Neural progenitor cell (in vitro differentiated cells): ENCODE measurements at regions not wholly inside any gene's neighbourhood (a gene's known extent, or its start where the extent isn't known, plus 50 kb on each side); places are given as distances from the start of the nearest gene placed in this dataset.

Experiments
- EZH2 ChIP-seq: fragments of 200-600 bp; sonication (generic); IDR thresholded peaks from 2 replicates; pipeline ENCODE4 v1.6.1; 2017; ENCODE audit warnings: antibody characterized with exemption, mild to moderate bottlenecking, moderate library complexity
- TF ChIP-seq, protein P1 (sequence below): fragments of 200-600 bp; sonication (generic); IDR thresholded peaks from 2 replicates; pipeline ENCODE4 v1.5.1; 2017; ENCODE audit warnings: antibody characterized with exemption, mild to moderate bottlenecking

DNA sequence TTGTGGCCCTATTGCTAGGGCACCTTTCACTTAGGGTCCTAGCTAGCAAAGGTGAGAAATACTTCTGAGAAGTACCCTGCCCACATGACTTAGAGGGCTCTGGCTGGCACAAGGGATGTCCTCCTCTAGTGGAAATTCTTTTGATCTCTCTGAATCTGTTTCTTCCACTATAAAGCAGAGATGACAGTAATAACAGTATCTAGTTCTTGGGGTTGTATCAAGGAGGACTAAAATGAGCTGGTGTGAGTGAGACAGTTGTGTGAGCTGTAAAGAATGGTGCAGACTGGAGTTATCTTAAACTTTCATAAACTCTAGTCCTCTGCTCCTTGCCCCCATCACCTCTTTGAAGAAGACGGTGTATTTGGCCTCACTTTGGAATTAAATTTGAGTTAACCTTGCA is 157.8 kb upstream of the PLET1 start:
- TF ChIP-seq EZH2: no peak
- TF ChIP-seq, protein P1, sequence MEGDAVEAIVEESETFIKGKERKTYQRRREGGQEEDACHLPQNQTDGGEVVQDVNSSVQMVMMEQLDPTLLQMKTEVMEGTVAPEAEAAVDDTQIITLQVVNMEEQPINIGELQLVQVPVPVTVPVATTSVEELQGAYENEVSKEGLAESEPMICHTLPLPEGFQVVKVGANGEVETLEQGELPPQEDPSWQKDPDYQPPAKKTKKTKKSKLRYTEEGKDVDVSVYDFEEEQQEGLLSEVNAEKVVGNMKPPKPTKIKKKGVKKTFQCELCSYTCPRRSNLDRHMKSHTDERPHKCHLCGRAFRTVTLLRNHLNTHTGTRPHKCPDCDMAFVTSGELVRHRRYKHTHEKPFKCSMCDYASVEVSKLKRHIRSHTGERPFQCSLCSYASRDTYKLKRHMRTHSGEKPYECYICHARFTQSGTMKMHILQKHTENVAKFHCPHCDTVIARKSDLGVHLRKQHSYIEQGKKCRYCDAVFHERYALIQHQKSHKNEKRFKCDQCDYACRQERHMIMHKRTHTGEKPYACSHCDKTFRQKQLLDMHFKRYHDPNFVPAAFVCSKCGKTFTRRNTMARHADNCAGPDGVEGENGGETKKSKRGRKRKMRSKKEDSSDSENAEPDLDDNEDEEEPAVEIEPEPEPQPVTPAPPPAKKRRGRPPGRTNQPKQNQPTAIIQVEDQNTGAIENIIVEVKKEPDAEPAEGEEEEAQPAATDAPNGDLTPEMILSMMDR: no peak
